Uterus (tissue), 3 donors: ENCODE measurements at regions not wholly inside any gene's neighbourhood (a gene's known extent, or its start where the extent isn't known, plus 50 kb on each side); places are given as distances from the start of the nearest gene placed in this dataset.

Experiments used
- DNase-seq, 2 donors: peaks; one replicate each; pipeline ENCODE4 v3.0.0-alpha.2; 2019 to 2020
- H3K27ac ChIP-seq, 2 donors: fragments of 200-600 bp; sonication (generic); 1 replicate in 1 of 2; 2 replicates in 1 of 2; pipeline ENCODE4 v1.5.1; 2016 to 2018
- H3K27me3 ChIP-seq, 2 donors: fragments of 200-600 bp; sonication (generic); one replicate each; pipeline ENCODE4 v1.5.1; 2018 to 2019; ENCODE audit warnings: control low read depth in 1 of 2
- H3K36me3 ChIP-seq, 2 donors: fragments of 200-600 bp; sonication (generic); one replicate each; pipeline ENCODE4 v1.5.1; 2019; ENCODE audit warnings: control low read depth in 1 of 2
- H3K4me1 ChIP-seq, 2 donors: fragments of 200-600 bp; sonication (generic); one replicate each; pipeline ENCODE4 v1.5.1; 2018 to 2019; ENCODE audit warnings: control low read depth in 1 of 2
- H3K4me3 ChIP-seq, 2 donors: fragments of 200-600 bp; sonication (generic); 1 replicate in 1 of 2; 2 replicates in 1 of 2; pipeline ENCODE4 v1.5.1; 2018 to 2019; ENCODE audit warnings: mild to moderate bottlenecking in 1 of 2
- H3K9me3 ChIP-seq, 2 donors: fragments of 200-600 bp; sonication (generic); one replicate each; pipeline ENCODE4 v1.5.1; 2019; ENCODE audit warnings: control low read depth in 1 of 2
- POLR2A ChIP-seq, 2 donors: fragments of 450-650 bp; IDR thresholded peaks; one replicate each; pipeline ENCODE4 v1.6.1; 2016; ENCODE audit warnings: antibody characterized with exemption in 2 of 2, mild to moderate bottlenecking in 1 of 2, moderate library complexity in 1 of 2
- intact Hi-C: fragments of 100-400 bp; cut with DNase I; formaldehyde crosslinking; loops from one replicate; pipeline ENCODE4 v1.15.1; 2023; ENCODE audit warnings: low total_unique reads
- TF ChIP-seq, protein P1 (sequence below), 4 experiments: fragments of 200-600 bp in 2 of 4; fragments of 450-650 bp in 2 of 4; sonication (generic) in 2 of 4; IDR thresholded peaks; one replicate each; pipeline ENCODE4 v1.5.1; 2016 to 2019; ENCODE audit warnings: antibody characterized with exemption in 4 of 4, mild to moderate bottlenecking in 2 of 4, moderate library complexity in 1 of 4
- donor health status: DM: yes; HTN: yes; CAD: no.

DNA sequence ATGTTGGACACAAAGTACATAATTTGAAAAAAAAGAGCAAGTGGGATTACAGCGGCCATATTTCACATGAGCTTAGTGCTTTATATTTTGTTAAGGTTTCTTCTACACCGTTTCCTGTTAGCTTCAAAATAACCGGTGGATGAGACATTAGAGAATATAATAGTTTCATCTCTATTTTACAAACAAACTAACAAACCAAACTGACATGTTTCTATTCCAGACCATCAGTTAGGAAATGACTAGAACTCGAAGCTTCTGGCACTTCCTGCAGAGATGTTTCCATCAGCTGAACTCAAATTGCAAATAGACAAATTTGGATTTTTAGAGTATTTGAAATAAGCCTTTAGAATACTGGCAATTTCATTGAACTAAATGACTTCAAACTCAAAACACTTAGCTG, 86.5 kb downstream of the MTRR start:
- no peaks in the 10 kb centered on the region for H3K9me3 ChIP-seq
- no peak for DNase-seq
- H3K4me3 ChIP-seq = no peak overlapping the region
- H3K27me3 ChIP-seq = no peaks in the 10 kb centered on the region
- H3K36me3 ChIP-seq = no peaks in the 10 kb centered on the region
- no peaks in the 10 kb centered on the region for H3K4me1 ChIP-seq
- intact Hi-C loops = no loop called here
- no peak overlapping the region for H3K27ac ChIP-seq
- TF ChIP-seq, protein P1, sequence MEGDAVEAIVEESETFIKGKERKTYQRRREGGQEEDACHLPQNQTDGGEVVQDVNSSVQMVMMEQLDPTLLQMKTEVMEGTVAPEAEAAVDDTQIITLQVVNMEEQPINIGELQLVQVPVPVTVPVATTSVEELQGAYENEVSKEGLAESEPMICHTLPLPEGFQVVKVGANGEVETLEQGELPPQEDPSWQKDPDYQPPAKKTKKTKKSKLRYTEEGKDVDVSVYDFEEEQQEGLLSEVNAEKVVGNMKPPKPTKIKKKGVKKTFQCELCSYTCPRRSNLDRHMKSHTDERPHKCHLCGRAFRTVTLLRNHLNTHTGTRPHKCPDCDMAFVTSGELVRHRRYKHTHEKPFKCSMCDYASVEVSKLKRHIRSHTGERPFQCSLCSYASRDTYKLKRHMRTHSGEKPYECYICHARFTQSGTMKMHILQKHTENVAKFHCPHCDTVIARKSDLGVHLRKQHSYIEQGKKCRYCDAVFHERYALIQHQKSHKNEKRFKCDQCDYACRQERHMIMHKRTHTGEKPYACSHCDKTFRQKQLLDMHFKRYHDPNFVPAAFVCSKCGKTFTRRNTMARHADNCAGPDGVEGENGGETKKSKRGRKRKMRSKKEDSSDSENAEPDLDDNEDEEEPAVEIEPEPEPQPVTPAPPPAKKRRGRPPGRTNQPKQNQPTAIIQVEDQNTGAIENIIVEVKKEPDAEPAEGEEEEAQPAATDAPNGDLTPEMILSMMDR (IDR thresholded peaks at IDR 0.05) = no peak
- TF ChIP-seq POLR2A (IDR thresholded peaks at IDR 0.05) = no peak

DNA sequence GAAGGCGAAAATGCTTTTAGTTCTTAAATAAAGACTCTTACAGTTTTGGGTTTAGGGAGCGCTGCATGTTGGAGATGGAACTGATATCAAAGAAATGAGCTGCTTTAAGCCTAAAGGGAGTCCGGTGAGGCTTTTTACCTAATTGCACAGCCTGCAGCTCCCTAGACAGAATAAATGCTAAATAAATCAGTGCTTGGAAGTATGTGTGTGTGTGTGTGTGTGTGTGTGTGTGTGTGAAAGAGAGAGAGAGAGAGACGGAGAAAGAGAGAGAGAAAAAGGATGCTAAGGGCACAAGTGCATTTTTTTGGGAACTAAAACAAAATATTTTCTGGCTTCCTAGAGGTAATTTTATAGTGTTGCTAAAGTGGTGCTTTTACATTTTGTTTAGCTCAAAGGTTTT, 88.4 kb downstream of the MTRR start:
- DNase-seq = no peak
- intact Hi-C loops = no loop called here
- TF ChIP-seq, protein P1 (IDR thresholded peaks at IDR 0.05) = no peak
- TF ChIP-seq POLR2A (IDR thresholded peaks at IDR 0.05) = no peak

DNA sequence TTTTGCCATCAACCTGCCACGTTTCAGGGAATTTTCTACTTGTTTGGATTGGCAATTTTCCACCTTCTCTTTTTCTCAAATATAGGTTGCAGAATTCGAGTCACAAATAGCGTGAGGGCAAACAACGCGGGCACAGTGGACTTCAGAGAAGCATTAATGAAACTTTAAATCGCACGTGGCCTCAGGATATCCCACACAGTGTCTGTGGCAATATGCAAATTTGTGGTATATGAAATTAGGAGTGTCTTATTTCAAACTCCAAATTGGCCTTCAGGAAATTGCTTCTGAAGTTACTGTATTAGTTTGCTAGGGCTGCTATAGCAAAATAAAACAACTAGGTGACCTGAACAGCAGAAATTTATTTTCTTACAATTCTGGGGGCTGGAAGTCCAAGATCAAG, 91.2 kb downstream of the MTRR start:
- H3K4me3 ChIP-seq = no peak overlapping the region
- no peaks in the 10 kb centered on the region for H3K9me3 ChIP-seq
- no peaks in the 10 kb centered on the region for H3K36me3 ChIP-seq
- TF ChIP-seq POLR2A (IDR thresholded peaks at IDR 0.05) = no peak
- TF ChIP-seq, protein P1 (IDR thresholded peaks at IDR 0.05) = no peak
- H3K4me1 ChIP-seq = no peaks in the 10 kb centered on the region
- DNase-seq = no peak
- H3K27ac ChIP-seq = no peak overlapping the region
- no peaks in the 10 kb centered on the region for H3K27me3 ChIP-seq
- intact Hi-C loops = no loop called here

More for the DNA sequence above, 88.4 kb downstream of the MTRR start:
- Histone ChIP-seq H3K27me3 (no peaks in the 10 kb centered on the region), H3K36me3 (no peaks in the 10 kb centered on the region), H3K4me1 (no peaks in the 10 kb centered on the region), H3K27ac (no peak overlapping the region), H3K9me3 (no peaks in the 10 kb centered on the region), H3K4me3 (no peak overlapping the region)

DNA sequence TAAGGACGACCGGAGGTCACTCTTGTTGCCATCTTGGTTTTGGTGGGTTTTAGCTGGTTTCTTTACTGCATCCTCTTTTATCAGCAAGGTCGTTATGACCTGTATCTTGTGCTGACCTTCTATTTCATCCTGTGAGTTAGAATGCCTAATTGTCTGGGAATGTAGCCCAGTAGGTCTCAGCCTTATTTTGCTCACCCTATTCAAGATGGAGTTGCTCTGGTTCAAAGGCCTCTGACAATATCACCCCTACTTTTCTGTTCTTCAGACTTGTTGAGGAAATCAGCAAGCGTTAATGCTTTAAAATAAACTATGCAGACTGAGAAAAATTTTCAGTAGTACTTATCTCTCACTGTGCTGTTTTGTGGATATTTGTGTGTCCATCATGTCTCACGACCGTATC, 92.6 kb downstream of the MTRR start:
- no peak overlapping the region for H3K4me3 ChIP-seq
- no peaks in the 10 kb centered on the region for H3K27me3 ChIP-seq
- no peak overlapping the region for H3K27ac ChIP-seq
- H3K36me3 ChIP-seq = no peaks in the 10 kb centered on the region
- intact Hi-C loops = no loop called here
- no peak for TF ChIP-seq POLR2A (IDR thresholded peaks at IDR 0.05)
- TF ChIP-seq, protein P1 (IDR thresholded peaks at IDR 0.05) = no peak
- no peak for DNase-seq
- H3K9me3 ChIP-seq = no peaks in the 10 kb centered on the region
- H3K4me1 ChIP-seq = no peaks in the 10 kb centered on the region

DNA sequence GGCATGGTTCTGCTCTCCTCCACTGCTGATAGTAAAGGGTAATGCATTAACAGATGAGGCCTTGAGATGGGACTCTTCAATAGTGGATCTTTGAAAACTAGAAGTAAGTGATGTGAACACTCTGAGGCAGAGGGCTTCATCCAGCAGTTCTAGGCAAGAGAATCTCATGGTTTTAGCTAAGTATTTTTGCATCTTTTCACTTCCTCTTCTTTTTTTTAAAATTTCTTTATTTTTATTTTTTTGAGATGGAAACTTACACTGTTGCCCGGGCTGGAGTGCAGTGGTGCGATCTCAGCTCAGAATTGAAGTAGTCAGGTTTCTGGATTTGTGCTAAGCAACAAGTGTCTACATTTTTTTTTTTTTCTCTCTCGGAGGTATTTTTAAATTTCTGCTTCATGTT, 101.9 kb downstream of the MTRR start:
- DNase-seq = no peak
- no peaks in the 10 kb centered on the region for H3K27me3 ChIP-seq
- H3K4me1 ChIP-seq = no peaks in the 10 kb centered on the region
- no peak overlapping the region for H3K4me3 ChIP-seq
- TF ChIP-seq, protein P1 (IDR thresholded peaks at IDR 0.05) = no peak
- no peak for TF ChIP-seq POLR2A (IDR thresholded peaks at IDR 0.05)
- H3K9me3 ChIP-seq = no peaks in the 10 kb centered on the region
- H3K36me3 ChIP-seq = no peaks in the 10 kb centered on the region
- intact Hi-C loops = no loop called here
- H3K27ac ChIP-seq = no peak overlapping the region
